Adipocyte (in vitro differentiated cells): ENCODE measurements at regions not wholly inside any gene's neighbourhood (a gene's known extent, or its start where the extent isn't known, plus 50 kb on each side); places are given as distances from the start of the nearest gene placed in this dataset.
A peak's percentile ranks its signal among the peaks of the same experiment; 100 is the strongest.

Source experiments
- DNase-seq: peaks from one replicate; pipeline ENCODE4 v3.0.0-alpha.2; 2015; ENCODE audit warnings: low read depth
- H3K27me3 ChIP-seq: replicated peaks from 2 replicates; pipeline ENCODE4 v1.7.0; 2013; ENCODE audit warnings: mild to moderate bottlenecking, low read length, moderate library complexity; ENCODE audit not compliant: control insufficient read depth, insufficient read depth
- H3K36me3 ChIP-seq: 2 replicates; pipeline ENCODE4 v1.7.0; 2013; ENCODE audit warnings: low read length, mild to moderate bottlenecking, moderate library complexity; ENCODE audit not compliant: control insufficient read depth, insufficient read depth, severe bottlenecking
- H3K4me1 ChIP-seq: 2 replicates; pipeline ENCODE4 v1.7.0; 2013; ENCODE audit warnings: mild to moderate bottlenecking, low read length, moderate library complexity; ENCODE audit not compliant: control insufficient read depth, insufficient read depth
- H3K4me3 ChIP-seq: 2 replicates; pipeline ENCODE4 v1.7.0; 2013; ENCODE audit warnings: mild to moderate bottlenecking, low read length, moderate library complexity
- H3K9ac ChIP-seq: 2 replicates; pipeline ENCODE4 v1.7.0; 2013; ENCODE audit warnings: mild to moderate bottlenecking, low read length, moderate library complexity
- H3K9me3 ChIP-seq: 2 replicates; pipeline ENCODE4 v1.7.0; 2013; ENCODE audit warnings: mild to moderate bottlenecking, low read length, moderate library complexity; ENCODE audit not compliant: control insufficient read depth

- no peak overlapping the region for H3K9ac ChIP-seq
- H3K4me1 ChIP-seq = no peaks in the 10 kb centered on the region
- H3K36me3 ChIP-seq = no peaks in the 10 kb centered on the region
- DNase-seq = no peak
- no peaks in the 10 kb centered on the region for H3K27me3 ChIP-seq
- no peak overlapping the region for H3K4me3 ChIP-seq
- peaks cover 13% of the 10 kb centered on the region for H3K9me3 ChIP-seq
Observed at GRCh38 chr3:150312018-150312657, 96.0 kb upstream of the TSC22D2 start.

- Histone ChIP-seq H3K36me3 (no peaks in the 10 kb centered on the region), H3K9me3 (peaks cover 14% of the 10 kb centered on the region), H3K9ac (no peak overlapping the region), H3K4me1 (no peaks in the 10 kb centered on the region), H3K4me3 (no peak overlapping the region), H3K27me3 (no peaks in the 10 kb centered on the region)
- no peak for DNase-seq
Observed at GRCh38 chr3:150311156-150311555, 96.9 kb upstream of the TSC22D2 start.

GRCh38 chr3:150309557-150309956 is 98.5 kb upstream of the TSC22D2 start:
- Histone ChIP-seq H3K36me3 (no peaks in the 10 kb centered on the region), H3K9me3 (peaks cover 14% of the 10 kb centered on the region), H3K4me3 (no peak overlapping the region), H3K9ac (no peak overlapping the region), H3K27me3 (no peaks in the 10 kb centered on the region), H3K4me1 (no peaks in the 10 kb centered on the region)
- DNase-seq = peak; percentile 26

GRCh38 chr3:150309257-150309542 is 98.9 kb upstream of the TSC22D2 start:
- H3K9ac ChIP-seq = no peak overlapping the region
- H3K36me3 ChIP-seq = no peaks in the 10 kb centered on the region
- H3K4me3 ChIP-seq = no peak overlapping the region
- no peaks in the 10 kb centered on the region for H3K4me1 ChIP-seq
- DNase-seq = no peak
- H3K27me3 ChIP-seq = no peaks in the 10 kb centered on the region
- H3K9me3 ChIP-seq = peaks cover 14% of the 10 kb centered on the region

- DNase-seq = peak; percentile 45
- no peaks in the 10 kb centered on the region for H3K4me1 ChIP-seq
- no peak overlapping the region for H3K4me3 ChIP-seq
- no peaks in the 10 kb centered on the region for H3K27me3 ChIP-seq
- H3K36me3 ChIP-seq = no peaks in the 10 kb centered on the region
- H3K9ac ChIP-seq = no peak overlapping the region
- peaks cover 14% of the 10 kb centered on the region for H3K9me3 ChIP-seq
Observed at GRCh38 chr3:150308481-150309256, 99.4 kb upstream of the TSC22D2 start.

GRCh38 chr3:150308037-150308319 is 100.1 kb upstream of the TSC22D2 start:
- no peaks in the 10 kb centered on the region for H3K27me3 ChIP-seq
- H3K9ac ChIP-seq = no peak overlapping the region
- no peaks in the 10 kb centered on the region for H3K36me3 ChIP-seq
- DNase-seq = peak; percentile 61
- no peak overlapping the region for H3K4me3 ChIP-seq
- H3K4me1 ChIP-seq = no peaks in the 10 kb centered on the region
- peaks cover 14% of the 10 kb centered on the region for H3K9me3 ChIP-seq

GRCh38 chr3:150307311-150308036 is 100.6 kb upstream of the TSC22D2 start:
- H3K9ac ChIP-seq = no peak overlapping the region
- peaks cover 14% of the 10 kb centered on the region for H3K9me3 ChIP-seq
- no peaks in the 10 kb centered on the region for H3K4me1 ChIP-seq
- no peak for DNase-seq
- no peaks in the 10 kb centered on the region for H3K36me3 ChIP-seq
- H3K27me3 ChIP-seq = no peaks in the 10 kb centered on the region
- H3K4me3 ChIP-seq = no peak overlapping the region

GRCh38 chr3:150306906-150307305 is 101.2 kb upstream of the TSC22D2 start:
- no peak overlapping the region for H3K9ac ChIP-seq
- DNase-seq = no peak
- H3K36me3 ChIP-seq = no peaks in the 10 kb centered on the region
- H3K27me3 ChIP-seq = no peaks in the 10 kb centered on the region
- H3K4me1 ChIP-seq = no peaks in the 10 kb centered on the region
- peaks cover 14% of the 10 kb centered on the region for H3K9me3 ChIP-seq
- no peak overlapping the region for H3K4me3 ChIP-seq

- H3K36me3 ChIP-seq = no peaks in the 10 kb centered on the region
- no peak overlapping the region for H3K9ac ChIP-seq
- H3K4me3 ChIP-seq = no peak overlapping the region
- H3K4me1 ChIP-seq = no peaks in the 10 kb centered on the region
- no peak for DNase-seq
- H3K27me3 ChIP-seq = no peaks in the 10 kb centered on the region
- H3K9me3 ChIP-seq = peaks cover 14% of the 10 kb centered on the region
Observed at GRCh38 chr3:150306083-150306482, 102.0 kb upstream of the TSC22D2 start.

GRCh38 chr3:150303768-150304167 is 104.3 kb upstream of the TSC22D2 start:
- Histone ChIP-seq H3K4me1 (no peaks in the 10 kb centered on the region), H3K36me3 (no peaks in the 10 kb centered on the region), H3K9me3 (peaks cover 9% of the 10 kb centered on the region), H3K9ac (no peak overlapping the region), H3K4me3 (no peak overlapping the region), H3K27me3 (no peaks in the 10 kb centered on the region)
- DNase-seq = no peak

GRCh38 chr3:150302246-150302645 is 105.9 kb upstream of the TSC22D2 start:
- Histone ChIP-seq H3K4me3 (no peak overlapping the region), H3K9me3 (peaks cover 1% of the 10 kb centered on the region), H3K27me3 (no peaks in the 10 kb centered on the region), H3K9ac (no peak overlapping the region), H3K36me3 (no peaks in the 10 kb centered on the region), H3K4me1 (no peaks in the 10 kb centered on the region)
- no peak for DNase-seq
